ENCODE measurements at regions not wholly inside any gene's neighbourhood (a gene's known extent, or its start where the extent isn't known, plus 50 kb on each side); places are given as distances from the start of the nearest gene placed in this dataset.

GRCh38 chr21:17978895-17979294 is 159.7 kb upstream of the C21orf91 start (continued):
- TF ChIP-seq REST (tag by site-specific recombination; IDR thresholded peaks at IDR 0.05) (no peak), ZNF350 (tag by site-specific recombination; IDR thresholded peaks at IDR 0.05) (no peak), ZNF302 (tag by site-specific recombination; IDR thresholded peaks at IDR 0.05; ENCODE audit: low read depth) (no peak), ZNF558 (tag by site-specific recombination; IDR thresholded peaks at IDR 0.05) (no peak), ZNF311 (tag by site-specific recombination; IDR thresholded peaks at IDR 0.05; ENCODE audit: borderline replicate concordance) (no peak), ZNF274 (IDR thresholded peaks at IDR 0.05; ENCODE audit: low read length) (no peak), ZNF274 (tag by site-specific recombination; IDR thresholded peaks at IDR 0.05; ENCODE audit: borderline replicate concordance) (no peak), ZNF398 (tag by site-specific recombination; IDR thresholded peaks at IDR 0.05) (no peak), KLF7 (tag by site-specific recombination; IDR thresholded peaks at IDR 0.05; ENCODE audit: borderline replicate concordance) (no peak)

GRCh38 chr21:17976691-17977090 is 157.5 kb upstream of the C21orf91 start:
- TF ChIP-seq ZBTB48 (tag by site-specific recombination; IDR thresholded peaks at IDR 0.05), result no peak
- no peak for TF ChIP-seq KLF7 (tag by site-specific recombination; IDR thresholded peaks at IDR 0.05; ENCODE audit: borderline replicate concordance)
- no peak for TF ChIP-seq HOXD13 (CRISPR knock-in tag; IDR thresholded peaks at IDR 0.05; ENCODE audit: borderline replicate concordance)
- TF ChIP-seq ZNF133 (tag by site-specific recombination; IDR thresholded peaks at IDR 0.05), result no peak
- no peak for TF ChIP-seq ZNF529 (tag by site-specific recombination; IDR thresholded peaks at IDR 0.05; ENCODE audit: insufficient replicate concordance)
- no peak for TF ChIP-seq ZNF549 (tag by site-specific recombination; IDR thresholded peaks at IDR 0.05)
- no peak for TF ChIP-seq ZNF645 (tag by site-specific recombination; IDR thresholded peaks at IDR 0.05)
- no peak for TF ChIP-seq CTCF (tag by site-specific recombination; IDR thresholded peaks at IDR 0.05)
- TF ChIP-seq ZNF18 (tag by site-specific recombination; IDR thresholded peaks at IDR 0.05), result no peak
- no peak for TF ChIP-seq HOXA7 (CRISPR knock-in tag; IDR thresholded peaks at IDR 0.05; ENCODE audit: borderline replicate concordance)
- no peak for TF ChIP-seq ZBTB1 (tag by site-specific recombination; IDR thresholded peaks at IDR 0.05)
- no peak for TF ChIP-seq ZNF692 (tag by site-specific recombination; IDR thresholded peaks at IDR 0.05)
- no peak for TF ChIP-seq ZNF510 (tag by site-specific recombination; IDR thresholded peaks at IDR 0.05; ENCODE audit: insufficient replicate concordance)
- no peak for TF ChIP-seq ZBTB44 (tag by site-specific recombination; IDR thresholded peaks at IDR 0.05)
- Histone ChIP-seq H3K27ac (ENCODE audit: extremely low read depth, low read depth, low read length) (no peak overlapping the region), H3K36me3 (ENCODE audit: control insufficient read depth in 2 of 2, insufficient read depth in 1 of 2, low read length in 2 of 2) (no peaks in the 10 kb centered on the region), H3K9me3 (ENCODE audit: control insufficient read depth, insufficient read depth, low read depth, low read length) (no peaks in the 10 kb centered on the region), H3K4me3 (ENCODE audit: low read depth, low read length) (no peak overlapping the region), H3K4me1 (ENCODE audit: control insufficient read depth, insufficient read depth, low read length) (no peaks in the 10 kb centered on the region)
- ChIA-PET POLR2A (no interaction called here), CTCF (interaction anchor here (0.6 kb wide), 1 partner anchor 12 kb away, joined by 5 read pairs; no protein-coding TSS in a partner anchor)
